Mammary epithelial cell (primary cell): ENCODE measurements at regions not wholly inside any gene's neighbourhood (a gene's known extent, or its start where the extent isn't known, plus 50 kb on each side); places are given as distances from the start of the nearest gene placed in this dataset.

Experiments used
- CTCF ChIP-seq, 2 donors: IDR thresholded peaks in 1 of 2; conservative IDR thresholded peaks in 1 of 2; 2 replicates each; pipeline ENCODE4 v1.5.1; 2011 to 2012; ENCODE audit warnings: inconsistent platforms in 2 of 2, low read length in 2 of 2, mild to moderate bottlenecking in 2 of 2, control low read depth in 1 of 2, low read depth in 1 of 2; ENCODE audit not compliant: insufficient read depth in 1 of 2; ENCODE audit errors: extremely low read depth in 1 of 2
- EZH2 ChIP-seq: IDR thresholded peaks from 2 replicates; pipeline ENCODE4 v1.6.1; 2012; ENCODE audit warnings: low read length, inconsistent platforms, borderline replicate concordance

- TF ChIP-seq CTCF (conservative IDR thresholded peaks at IDR 0.05 in 1 of 2, IDR thresholded peaks at IDR 0.05 in 1 of 2; ENCODE audit: extremely low read depth in 1 of 2, insufficient read depth in 1 of 2, low read depth in 1 of 2, low read length in 2 of 2) (no peak), EZH2 (no peak)
Observed at GRCh38 chr12:107619831-107620230, 65.8 kb upstream of the PWP1 start.
